KOPT-K1 (cell line): ENCODE measurements at regions not wholly inside any gene's neighbourhood (a gene's known extent, or its start where the extent isn't known, plus 50 kb on each side); places are given as distances from the start of the nearest gene placed in this dataset.

Experiments used
- H3K27ac ChIP-seq: fragments of 200-600 bp; sonication (generic); 2 replicates; pipeline ENCODE4 v1.5.1; 2016; ENCODE audit warnings: antibody characterized with exemption, mild to moderate bottlenecking, low read depth, low read length; ENCODE audit not compliant: poor library complexity, severe bottlenecking
- H3K36me3 ChIP-seq: fragments of 200-600 bp; sonication (generic); 2 replicates; pipeline ENCODE4 v1.5.1; 2017; ENCODE audit warnings: antibody characterized with exemption, mild to moderate bottlenecking, low read length, moderate library complexity; ENCODE audit not compliant: insufficient read depth
- H3K9me3 ChIP-seq: fragments of 200-600 bp; sonication (generic); 2 replicates; pipeline ENCODE4 v1.5.1; 2017; ENCODE audit warnings: antibody characterized with exemption, low read length, mild to moderate bottlenecking; ENCODE audit not compliant: insufficient read depth, poor library complexity, severe bottlenecking

- Histone ChIP-seq H3K36me3 (no peaks in the 10 kb centered on the region), H3K9me3 (no peaks in the 10 kb centered on the region), H3K27ac (no peak overlapping the region)
Measured at GRCh38 chrX:131816551-131817136, 206.5 kb upstream of the STK26 start.

- Histone ChIP-seq H3K27ac (no peak overlapping the region), H3K36me3 (no peaks in the 10 kb centered on the region), H3K9me3 (no peaks in the 10 kb centered on the region)
Measured at GRCh38 chrX:131818297-131818936, 204.7 kb upstream of the STK26 start.

GRCh38 chrX:131821945-131822622, 201.0 kb upstream of the STK26 start:
- Histone ChIP-seq H3K36me3 (no peaks in the 10 kb centered on the region), H3K27ac (no peak overlapping the region), H3K9me3 (no peaks in the 10 kb centered on the region)

GRCh38 chrX:131826572-131826971, 196.5 kb upstream of the STK26 start:
- Histone ChIP-seq H3K9me3 (no peaks in the 10 kb centered on the region), H3K27ac (no peak overlapping the region), H3K36me3 (no peaks in the 10 kb centered on the region)

- Histone ChIP-seq H3K36me3 (no peaks in the 10 kb centered on the region), H3K9me3 (no peaks in the 10 kb centered on the region), H3K27ac (no peak overlapping the region)
Measured at GRCh38 chrX:131827935-131828334, 195.2 kb upstream of the STK26 start.

- H3K27ac ChIP-seq, result no peak overlapping the region
- H3K36me3 ChIP-seq, result no peaks in the 10 kb centered on the region
Measured at GRCh38 chrX:131828482-131828881, 194.6 kb upstream of the STK26 start.

GRCh38 chrX:131830400-131831184, 192.5 kb upstream of the STK26 start:
- no peaks in the 10 kb centered on the region for H3K9me3 ChIP-seq
- H3K36me3 ChIP-seq, result no peaks in the 10 kb centered on the region
- H3K27ac ChIP-seq, result no peak overlapping the region

More at GRCh38 chrX:131828482-131828881, 194.6 kb upstream of the STK26 start:
- H3K9me3 ChIP-seq, result no peaks in the 10 kb centered on the region

- Histone ChIP-seq H3K9me3 (no peaks in the 10 kb centered on the region), H3K27ac (no peak overlapping the region), H3K36me3 (no peaks in the 10 kb centered on the region)
Measured at GRCh38 chrX:131831185-131831520, 191.9 kb upstream of the STK26 start.

- Histone ChIP-seq H3K27ac (no peak overlapping the region), H3K9me3 (no peaks in the 10 kb centered on the region), H3K36me3 (no peaks in the 10 kb centered on the region)
Measured at GRCh38 chrX:131836161-131836560, 186.9 kb upstream of the STK26 start.

- Histone ChIP-seq H3K9me3 (no peaks in the 10 kb centered on the region), H3K36me3 (no peaks in the 10 kb centered on the region), H3K27ac (no peak overlapping the region)
Measured at GRCh38 chrX:131837325-131837724, 185.8 kb upstream of the STK26 start.

- Histone ChIP-seq H3K27ac (no peak overlapping the region), H3K36me3 (no peaks in the 10 kb centered on the region), H3K9me3 (no peaks in the 10 kb centered on the region)
Measured at GRCh38 chrX:131840799-131841495, 182.2 kb upstream of the STK26 start.

GRCh38 chrX:131841496-131842437, 181.3 kb upstream of the STK26 start:
- no peaks in the 10 kb centered on the region for H3K9me3 ChIP-seq
- H3K27ac ChIP-seq, result no peak overlapping the region
- no peaks in the 10 kb centered on the region for H3K36me3 ChIP-seq

- H3K36me3 ChIP-seq, result no peaks in the 10 kb centered on the region
Measured at GRCh38 chrX:131843987-131844386, 179.1 kb upstream of the STK26 start.

GRCh38 chrX:131845201-131845600, 177.9 kb upstream of the STK26 start:
- no peak overlapping the region for H3K27ac ChIP-seq
- no peaks in the 10 kb centered on the region for H3K9me3 ChIP-seq
- no peaks in the 10 kb centered on the region for H3K36me3 ChIP-seq

More at GRCh38 chrX:131843987-131844386, 179.1 kb upstream of the STK26 start:
- Histone ChIP-seq H3K9me3 (no peaks in the 10 kb centered on the region), H3K27ac (no peak overlapping the region)
